Stomach (tissue), 8 donors: ENCODE measurements at regions not wholly inside any gene's neighbourhood (a gene's known extent, or its start where the extent isn't known, plus 50 kb on each side); places are given as distances from the start of the nearest gene placed in this dataset.

ENCODE experiments used
- DNase-seq, 2 donors: peaks; one replicate each; pipeline versions ENCODE4 v3.0.0 to v3.0.0-alpha.2; 2013 to 2019
- H3K27ac ChIP-seq, 5 donors: fragments of 200-600 bp in 4 of 5; sonication (generic) in 4 of 5; one replicate each; pipeline ENCODE4 v1.5.1; 2013 to 2019; ENCODE audit warnings: mild to moderate bottlenecking in 1 of 5, moderate library complexity in 1 of 5
- H3K27me3 ChIP-seq, 3 donors: fragments of 200-600 bp; sonication (generic); one replicate each; pipeline ENCODE4 v1.5.1; 2017 to 2019; ENCODE audit warnings: mixed run types in 1 of 3
- H3K36me3 ChIP-seq, 4 donors: fragments of 200-600 bp; sonication (generic); 1 replicate in 3 of 4; 2 replicates in 1 of 4; pipeline ENCODE4 v1.5.1; 2016 to 2019
- H3K4me1 ChIP-seq, 4 donors: fragments of 200-600 bp; sonication (generic); one replicate each; pipeline ENCODE4 v1.5.1; 2016 to 2019
- H3K4me3 ChIP-seq, 4 donors: fragments of 200-600 bp; sonication (generic) in 3 of 4; one replicate each; pipeline ENCODE4 v1.5.1; 2016 to 2019; ENCODE audit warnings: mild to moderate bottlenecking in 1 of 4
- H3K9me3 ChIP-seq, 4 donors: fragments of 200-600 bp; sonication (generic); one replicate each; pipeline ENCODE4 v1.5.1; 2016 to 2019
- EP300 ChIP-seq: sonication (generic); formaldehyde crosslinking; IDR thresholded peaks from one replicate; pipeline ENCODE4 v1.6.1; 2017; ENCODE audit warnings: antibody characterized with exemption
- POLR2A ChIP-seq, 4 donors: fragments of 450-650 bp; IDR thresholded peaks; one replicate each; pipeline ENCODE4 v1.6.1; 2016; ENCODE audit warnings: antibody characterized with exemption in 4 of 4, control low read depth in 2 of 4, mild to moderate bottlenecking in 1 of 4, moderate library complexity in 1 of 4
- POLR2AphosphoS5 ChIP-seq, 3 donors: sonication (generic); formaldehyde crosslinking; IDR thresholded peaks; one replicate each; pipeline ENCODE4 v1.6.1; 2016; ENCODE audit warnings: antibody characterized with exemption in 3 of 3
- WGBS, 5 donors: extraction: QIAGEN DNeasy Blood & Tissue Kit in 3 of 5; methylation state at CpG; one replicate each; pipeline versions ENCODE4 v1.1.5 to v1.1.7; 2013 to 2018; 5-methylcytosine and 5-hydroxymethylcytosine counted together
- intact Hi-C: fragments of 100-400 bp; cut with DNase I; formaldehyde crosslinking; loops from one replicate; pipeline ENCODE4 v1.15.1; 2023; ENCODE audit warnings: low total_unique reads
- TF ChIP-seq, protein P1 (sequence below), 7 experiments: fragments of 450-650 bp in 4 of 7; fragments of 200-600 bp in 3 of 7; sonication (generic) in 3 of 7; IDR thresholded peaks; one replicate each; pipeline ENCODE4 v1.5.1; 2016 to 2019; ENCODE audit warnings: antibody characterized with exemption in 7 of 7, control low read depth in 2 of 7, mild to moderate bottlenecking in 1 of 7
- donor health status: healthy with polysubstance abuse.
- donor health status: Bipolar disorder and iron deficiency.
- donor health status: healthy.

DNA sequence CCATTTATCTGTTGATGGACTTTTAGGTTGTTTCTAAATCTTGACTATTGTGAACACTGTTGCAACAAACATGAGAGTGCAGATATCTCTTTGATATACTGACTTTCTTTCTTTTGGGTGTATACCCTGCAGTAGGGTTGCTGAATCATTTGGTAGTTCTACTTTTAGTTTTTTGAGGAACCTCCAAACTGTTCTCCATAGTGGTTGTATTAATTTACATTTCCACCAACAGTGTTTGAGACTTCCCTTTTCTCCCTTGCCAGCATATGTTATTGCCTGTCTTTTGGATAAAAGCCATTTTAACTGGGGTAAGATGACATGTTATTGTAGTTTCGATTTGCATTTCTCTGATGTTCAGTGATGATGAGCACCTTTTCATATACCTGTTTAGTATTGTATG, 330.0 kb downstream of the DDX10 start:
- 74 to 93% (median 81%) methylated on average over 1 of the region's 1 CpG for WGBS, 5 donors

DNA sequence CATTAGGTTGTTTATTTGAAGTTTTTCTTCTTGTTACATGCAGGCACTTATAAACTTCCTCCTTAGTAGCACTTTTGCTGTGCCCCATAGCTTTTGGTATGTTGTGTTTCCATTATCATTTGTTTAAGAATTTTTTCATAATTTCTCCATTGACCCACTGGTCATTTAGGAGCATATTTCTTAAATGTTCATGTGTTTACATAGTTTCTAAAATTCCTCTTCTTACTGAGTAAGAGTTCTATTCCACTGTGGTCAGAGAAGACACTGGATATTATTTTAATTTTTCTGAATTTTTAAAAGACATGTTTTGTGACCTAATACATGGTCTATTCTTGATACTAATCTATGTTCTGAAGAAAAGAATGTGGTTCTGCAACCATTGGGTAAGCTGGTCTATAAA, 333.0 kb downstream of the DDX10 start:
- no peaks in the 10 kb centered on the region for H3K27me3 ChIP-seq
- H3K36me3 ChIP-seq, result no peaks in the 10 kb centered on the region
- no peak for DNase-seq
- H3K9me3 ChIP-seq, result peaks cover 0 to 14% (median 3%) of the 10 kb centered on the region in 4 donors
- H3K27ac ChIP-seq, result no peak overlapping the region
- H3K4me1 ChIP-seq, result no peaks in the 10 kb centered on the region
- no peak for TF ChIP-seq POLR2AphosphoS5 (IDR thresholded peaks at IDR 0.05)
- no peak for TF ChIP-seq EP300
- TF ChIP-seq, protein P1, sequence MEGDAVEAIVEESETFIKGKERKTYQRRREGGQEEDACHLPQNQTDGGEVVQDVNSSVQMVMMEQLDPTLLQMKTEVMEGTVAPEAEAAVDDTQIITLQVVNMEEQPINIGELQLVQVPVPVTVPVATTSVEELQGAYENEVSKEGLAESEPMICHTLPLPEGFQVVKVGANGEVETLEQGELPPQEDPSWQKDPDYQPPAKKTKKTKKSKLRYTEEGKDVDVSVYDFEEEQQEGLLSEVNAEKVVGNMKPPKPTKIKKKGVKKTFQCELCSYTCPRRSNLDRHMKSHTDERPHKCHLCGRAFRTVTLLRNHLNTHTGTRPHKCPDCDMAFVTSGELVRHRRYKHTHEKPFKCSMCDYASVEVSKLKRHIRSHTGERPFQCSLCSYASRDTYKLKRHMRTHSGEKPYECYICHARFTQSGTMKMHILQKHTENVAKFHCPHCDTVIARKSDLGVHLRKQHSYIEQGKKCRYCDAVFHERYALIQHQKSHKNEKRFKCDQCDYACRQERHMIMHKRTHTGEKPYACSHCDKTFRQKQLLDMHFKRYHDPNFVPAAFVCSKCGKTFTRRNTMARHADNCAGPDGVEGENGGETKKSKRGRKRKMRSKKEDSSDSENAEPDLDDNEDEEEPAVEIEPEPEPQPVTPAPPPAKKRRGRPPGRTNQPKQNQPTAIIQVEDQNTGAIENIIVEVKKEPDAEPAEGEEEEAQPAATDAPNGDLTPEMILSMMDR (IDR thresholded peaks at IDR 0.05), result no peak
- intact Hi-C loops, result no loop called here
- no peak overlapping the region for H3K4me3 ChIP-seq

More for the DNA sequence above, 330.0 kb downstream of the DDX10 start:
- no peaks in the 10 kb centered on the region for H3K4me1 ChIP-seq
- peaks cover 0 to 14% (median 5%) of the 10 kb centered on the region in 4 donors for H3K9me3 ChIP-seq
- TF ChIP-seq POLR2A (IDR thresholded peaks at IDR 0.05), result no peak
- TF ChIP-seq, protein P1 (IDR thresholded peaks at IDR 0.05), result no peak
- no peak for TF ChIP-seq POLR2AphosphoS5 (IDR thresholded peaks at IDR 0.05)
- no peak for TF ChIP-seq EP300
- no peak overlapping the region for H3K27ac ChIP-seq
- H3K36me3 ChIP-seq, result no peaks in the 10 kb centered on the region
- no peaks in the 10 kb centered on the region for H3K27me3 ChIP-seq
- intact Hi-C loops, result no loop called here
- H3K4me3 ChIP-seq, result no peak overlapping the region
- no peak for DNase-seq

DNA sequence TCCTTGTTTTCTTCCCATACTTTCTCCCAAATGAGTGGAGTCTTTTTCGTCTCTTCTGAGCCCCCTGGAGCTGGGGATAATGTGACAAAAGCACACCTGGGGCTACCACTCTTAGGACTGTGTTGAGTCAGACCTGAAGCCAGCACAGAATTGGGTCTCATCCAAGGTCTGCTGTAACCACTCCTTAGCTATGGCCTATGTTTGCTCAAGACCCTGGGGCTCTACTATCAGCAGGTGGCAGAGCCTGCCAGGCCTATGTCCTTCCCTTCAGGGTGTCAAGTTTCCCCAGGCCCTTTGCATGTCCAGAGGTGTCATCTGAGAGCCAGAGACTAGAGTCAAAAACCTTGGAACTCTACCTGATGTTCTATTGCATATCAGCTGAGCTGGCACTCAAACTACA, 335.7 kb downstream of the DDX10 start:
- peaks cover 0 to 11% (median 3%) of the 10 kb centered on the region in 4 donors for H3K9me3 ChIP-seq
- WGBS, 5 donors, result 48 to 73% (median 54%) methylated on average over 1 of the region's 1 CpG
- no peaks in the 10 kb centered on the region for H3K27me3 ChIP-seq
- no peak overlapping the region for H3K4me3 ChIP-seq
- H3K27ac ChIP-seq, result no peak overlapping the region
- TF ChIP-seq, protein P1 (IDR thresholded peaks at IDR 0.05), result no peak
- TF ChIP-seq POLR2AphosphoS5 (IDR thresholded peaks at IDR 0.05), result no peak
- TF ChIP-seq POLR2A (IDR thresholded peaks at IDR 0.05), result no peak
- no peak for TF ChIP-seq EP300
- DNase-seq, result no peak
- H3K36me3 ChIP-seq, result no peaks in the 10 kb centered on the region
- no peaks in the 10 kb centered on the region for H3K4me1 ChIP-seq
- intact Hi-C loops, result no loop called here

DNA sequence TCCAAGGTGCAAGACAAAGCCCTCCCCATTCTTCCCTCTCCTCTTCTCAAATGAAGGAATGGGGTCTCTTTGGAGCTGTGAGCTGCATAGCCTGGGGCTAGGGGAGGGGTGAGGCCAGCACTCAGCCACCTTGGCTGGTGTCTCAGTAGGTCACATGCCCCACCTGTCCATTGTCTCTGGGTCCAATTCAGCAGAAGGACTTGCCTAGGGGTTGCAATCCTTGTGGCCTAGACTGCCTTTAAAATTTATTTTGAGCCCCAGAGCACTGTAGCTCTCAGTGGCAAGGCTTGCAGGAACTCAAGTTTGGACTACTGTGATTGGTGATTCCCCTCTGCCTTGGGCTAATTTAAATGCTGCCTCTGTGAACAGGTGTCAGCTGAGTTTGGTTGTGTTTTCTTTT, 336.7 kb downstream of the DDX10 start:
- Histone ChIP-seq H3K36me3 (no peaks in the 10 kb centered on the region), H3K27ac (no peak overlapping the region), H3K27me3 (no peaks in the 10 kb centered on the region), H3K9me3 (peaks cover 0 to under 1% (median 0%) of the 10 kb centered on the region in 4 donors), H3K4me1 (no peaks in the 10 kb centered on the region), H3K4me3 (no peak overlapping the region)
- TF ChIP-seq POLR2A (IDR thresholded peaks at IDR 0.05) (no peak), POLR2AphosphoS5 (IDR thresholded peaks at IDR 0.05) (no peak), EP300 (no peak)
- TF ChIP-seq, protein P1 (IDR thresholded peaks at IDR 0.05), result no peak
- intact Hi-C loops, result no loop called here
- no peak for DNase-seq
